ENCODE measurements at regions not wholly inside any gene's neighbourhood (a gene's known extent, or its start where the extent isn't known, plus 50 kb on each side); places are given as distances from the start of the nearest gene placed in this dataset.

DNA sequence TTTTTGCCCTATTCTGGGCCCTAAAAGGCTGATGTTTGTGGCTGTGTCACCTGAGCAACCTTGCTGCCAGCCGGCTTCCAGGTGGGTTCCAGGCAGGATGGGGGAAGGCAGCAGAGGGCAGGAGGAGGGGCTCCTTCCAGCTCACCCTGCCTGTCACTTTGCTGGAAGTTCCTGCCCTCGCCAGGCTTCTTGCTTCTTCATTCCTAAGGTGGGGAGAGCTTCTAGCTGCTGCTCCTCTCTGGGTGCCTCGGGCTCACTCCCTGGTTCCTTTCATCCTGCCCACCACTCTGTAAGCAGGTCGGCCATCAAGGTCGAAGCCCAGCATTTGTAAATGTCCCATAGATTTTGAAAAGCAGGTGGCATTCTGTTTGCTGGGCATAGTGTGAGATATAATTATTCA is 249.4 kb upstream of the HS6ST1 start:
- TF ChIP-seq EZH2 (IDR thresholded peaks at IDR 0.05; ENCODE audit: borderline replicate concordance), result no peak
- no peak for TF ChIP-seq EZH2phosphoT487 (IDR thresholded peaks at IDR 0.05; ENCODE audit: low read depth, severe bottlenecking, unreplicated experiment)
- TF ChIP-seq, protein P1, sequence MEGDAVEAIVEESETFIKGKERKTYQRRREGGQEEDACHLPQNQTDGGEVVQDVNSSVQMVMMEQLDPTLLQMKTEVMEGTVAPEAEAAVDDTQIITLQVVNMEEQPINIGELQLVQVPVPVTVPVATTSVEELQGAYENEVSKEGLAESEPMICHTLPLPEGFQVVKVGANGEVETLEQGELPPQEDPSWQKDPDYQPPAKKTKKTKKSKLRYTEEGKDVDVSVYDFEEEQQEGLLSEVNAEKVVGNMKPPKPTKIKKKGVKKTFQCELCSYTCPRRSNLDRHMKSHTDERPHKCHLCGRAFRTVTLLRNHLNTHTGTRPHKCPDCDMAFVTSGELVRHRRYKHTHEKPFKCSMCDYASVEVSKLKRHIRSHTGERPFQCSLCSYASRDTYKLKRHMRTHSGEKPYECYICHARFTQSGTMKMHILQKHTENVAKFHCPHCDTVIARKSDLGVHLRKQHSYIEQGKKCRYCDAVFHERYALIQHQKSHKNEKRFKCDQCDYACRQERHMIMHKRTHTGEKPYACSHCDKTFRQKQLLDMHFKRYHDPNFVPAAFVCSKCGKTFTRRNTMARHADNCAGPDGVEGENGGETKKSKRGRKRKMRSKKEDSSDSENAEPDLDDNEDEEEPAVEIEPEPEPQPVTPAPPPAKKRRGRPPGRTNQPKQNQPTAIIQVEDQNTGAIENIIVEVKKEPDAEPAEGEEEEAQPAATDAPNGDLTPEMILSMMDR (IDR thresholded peaks at IDR 0.05; ENCODE audit: poor library complexity), result no peak
- Histone ChIP-seq H3K36me3 (replicated peaks; ENCODE audit: insufficient read depth, low read depth) (no peaks in the 10 kb centered on the region), H3K27ac (no peak overlapping the region), H3K9me2 (replicated peaks; ENCODE audit: insufficient read depth) (no peaks in the 10 kb centered on the region), H3K79me2 (no peaks in the 10 kb centered on the region), H3K4me2 (no peak overlapping the region), H4K20me1 (ENCODE audit: insufficient read depth, poor library complexity, severe bottlenecking) (no peaks in the 10 kb centered on the region), H2AFZ (no peak overlapping the region), H3K9me3 (ENCODE audit: low read depth) (no peaks in the 10 kb centered on the region), H3K4me3 (no peak overlapping the region), H3K4me1 (ENCODE audit: insufficient read depth) (no peaks in the 10 kb centered on the region), H3K27me3 (no peaks in the 10 kb centered on the region)
- 42% methylated on average over 5 of the region's 5 CpGs for WGBS (ENCODE audit: low lambda C conversion rate, missing lambda C conversion rate)
- no peak for DNase-seq (ENCODE audit: low spot score)

DNA sequence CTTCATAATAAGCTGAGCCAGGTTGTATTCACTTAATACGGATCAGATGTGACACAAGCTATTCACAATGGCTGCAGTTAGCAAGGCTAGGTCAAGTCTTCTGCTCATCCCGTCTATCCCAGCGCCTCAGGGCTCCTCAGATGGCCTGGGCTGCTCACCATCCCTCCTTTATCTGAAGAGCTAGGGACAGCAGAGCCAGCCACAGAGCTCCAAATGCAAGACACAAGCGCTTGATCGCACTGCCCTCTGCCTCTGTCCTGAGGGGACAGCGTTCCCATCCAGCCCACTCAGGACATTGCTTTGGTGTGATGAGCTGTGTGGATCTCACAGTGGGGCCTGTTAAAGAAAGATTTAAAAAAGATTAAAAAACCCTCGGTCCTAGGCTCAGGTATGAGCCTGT is 254.4 kb upstream of the HS6ST1 start:
- TF ChIP-seq EZH2phosphoT487 (IDR thresholded peaks at IDR 0.05; ENCODE audit: low read depth, severe bottlenecking, unreplicated experiment) (no peak), EZH2 (IDR thresholded peaks at IDR 0.05; ENCODE audit: borderline replicate concordance) (no peak)
- TF ChIP-seq, protein P1 (IDR thresholded peaks at IDR 0.05; ENCODE audit: poor library complexity), result no peak
- 87% methylated on average over 7 of the region's 7 CpGs for WGBS (ENCODE audit: low lambda C conversion rate, missing lambda C conversion rate)
- H3K27me3 ChIP-seq, result no peaks in the 10 kb centered on the region
- no peaks in the 10 kb centered on the region for H3K4me1 ChIP-seq (ENCODE audit: insufficient read depth)
- H3K4me3 ChIP-seq, result no peak overlapping the region
- no peaks in the 10 kb centered on the region for H3K36me3 ChIP-seq (replicated peaks; ENCODE audit: insufficient read depth, low read depth)
- no peaks in the 10 kb centered on the region for H3K9me3 ChIP-seq (ENCODE audit: low read depth)
- H3K4me2 ChIP-seq, result no peak overlapping the region
- no peaks in the 10 kb centered on the region for H3K79me2 ChIP-seq
- H3K9me2 ChIP-seq (replicated peaks; ENCODE audit: insufficient read depth), result no peaks in the 10 kb centered on the region
- H3K27ac ChIP-seq, result no peak overlapping the region
- no peaks in the 10 kb centered on the region for H4K20me1 ChIP-seq (ENCODE audit: insufficient read depth, poor library complexity, severe bottlenecking)
- no peak overlapping the region for H2AFZ ChIP-seq
- no peak for DNase-seq (ENCODE audit: low spot score)

DNA sequence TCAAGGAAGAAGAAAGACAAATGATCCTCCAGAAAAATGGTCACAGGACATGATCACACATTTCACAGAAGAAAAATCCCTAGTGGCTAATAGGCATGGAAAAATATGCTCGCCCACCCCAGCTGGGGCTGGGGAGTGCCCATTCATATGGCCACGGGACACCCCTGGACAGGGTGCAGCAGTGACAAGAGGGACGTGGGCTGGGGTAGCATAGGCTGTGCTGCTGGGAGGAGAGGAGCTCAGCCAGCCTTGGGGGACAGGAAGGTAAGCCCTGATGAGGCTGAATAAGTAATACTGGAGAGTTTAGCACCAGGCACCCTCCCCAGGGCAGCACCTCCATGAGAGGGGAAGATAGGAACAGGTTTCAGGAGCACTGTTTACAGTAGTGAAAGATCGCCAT is 254.9 kb upstream of the HS6ST1 start:
- Histone ChIP-seq H3K4me3 (no peak overlapping the region), H3K9me3 (ENCODE audit: low read depth) (no peaks in the 10 kb centered on the region), H3K27ac (no peak overlapping the region), H3K36me3 (replicated peaks; ENCODE audit: insufficient read depth, low read depth) (no peaks in the 10 kb centered on the region), H4K20me1 (ENCODE audit: insufficient read depth, poor library complexity, severe bottlenecking) (no peaks in the 10 kb centered on the region), H3K4me2 (no peak overlapping the region), H2AFZ (no peak overlapping the region), H3K79me2 (no peaks in the 10 kb centered on the region), H3K4me1 (ENCODE audit: insufficient read depth) (no peaks in the 10 kb centered on the region), H3K27me3 (no peaks in the 10 kb centered on the region), H3K9me2 (replicated peaks; ENCODE audit: insufficient read depth) (no peaks in the 10 kb centered on the region)
- no peak for DNase-seq (ENCODE audit: low spot score)
- 81% methylated on average over 4 of the region's 4 CpGs for WGBS (ENCODE audit: low lambda C conversion rate, missing lambda C conversion rate)
- no peak for TF ChIP-seq EZH2 (IDR thresholded peaks at IDR 0.05; ENCODE audit: borderline replicate concordance)
- TF ChIP-seq, protein P1 (IDR thresholded peaks at IDR 0.05; ENCODE audit: poor library complexity), result no peak
